Choroid plexus epithelial cell (primary cell): ENCODE measurements at regions not wholly inside any gene's neighbourhood (a gene's known extent, or its start where the extent isn't known, plus 50 kb on each side); places are given as distances from the start of the nearest gene placed in this dataset.

Source experiments
- DNase-seq: peaks from one replicate; pipeline ENCODE4 v3.0.0-alpha.2; 2010; ENCODE audit warnings: low read depth
- H3K4me3 ChIP-seq: 2 replicates; pipeline ENCODE4 v1.5.1; 2011; ENCODE audit warnings: low read depth, mild to moderate bottlenecking, control low read depth, low read length, moderate library complexity
- CTCF ChIP-seq: conservative IDR thresholded peaks from 2 replicates; pipeline ENCODE4 v1.5.1; 2011; ENCODE audit warnings: low read depth, mild to moderate bottlenecking, control low read depth, inconsistent platforms, low read length, moderate library complexity

GRCh38 chr3:188066141-188066540 lies 87.8 kb upstream of the LPP start:
- H3K4me3 ChIP-seq = no peak overlapping the region
- no peak for DNase-seq
- no peak for TF ChIP-seq CTCF

DNA sequence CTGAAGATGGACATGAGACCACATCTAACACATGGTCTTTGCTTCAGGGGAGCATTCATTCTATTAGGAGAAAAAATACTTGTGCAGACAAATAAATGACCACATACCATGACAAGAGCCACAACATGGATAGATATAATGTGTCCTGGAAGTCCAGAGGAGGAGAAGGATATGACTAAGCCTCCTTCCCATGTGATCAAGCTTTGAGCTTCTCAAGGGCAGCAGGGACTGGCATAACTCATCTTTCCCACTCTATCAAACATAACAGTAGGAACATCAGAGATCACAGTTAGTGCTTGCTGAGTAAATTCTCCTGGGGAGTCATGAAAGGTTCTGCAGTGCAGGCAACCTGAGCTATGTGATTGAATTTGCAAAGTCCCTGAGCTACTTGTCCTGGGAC lies 86.0 kb upstream of the LPP start:
- no peak overlapping the region for H3K4me3 ChIP-seq
- peak; percentile 59 for DNase-seq
- no peak for TF ChIP-seq CTCF

GRCh38 chr3:188068342-188068741 lies 85.6 kb upstream of the LPP start:
- no peak overlapping the region for H3K4me3 ChIP-seq
- TF ChIP-seq CTCF = no peak
- DNase-seq = no peak

- H3K4me3 ChIP-seq = no peak overlapping the region
- no peak for DNase-seq
- TF ChIP-seq CTCF = no peak
Observed at GRCh38 chr3:188071636-188072035, 82.3 kb upstream of the LPP start.

DNA sequence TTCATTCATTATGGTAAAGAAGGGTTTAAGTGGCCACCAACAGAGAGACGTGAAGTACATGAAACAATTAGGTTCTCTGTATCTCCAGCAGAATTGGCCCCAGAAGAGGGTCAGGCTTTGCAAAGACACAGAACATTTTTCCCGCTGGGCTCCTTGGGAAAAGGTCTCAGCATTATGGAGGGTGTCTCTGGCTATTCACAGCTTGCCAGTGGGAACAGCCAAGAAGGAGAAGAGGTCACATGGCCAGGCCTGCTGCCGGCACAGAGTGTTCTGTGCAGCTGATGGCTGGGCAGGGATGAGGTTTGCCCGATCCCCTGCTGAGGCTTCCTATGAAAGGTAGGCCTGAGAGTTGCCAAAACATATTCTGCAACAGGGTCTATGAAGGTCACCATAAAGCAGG lies 77.8 kb upstream of the LPP start:
- DNase-seq = peak; percentile 24
- no peak overlapping the region for H3K4me3 ChIP-seq
- TF ChIP-seq CTCF = no peak

DNA sequence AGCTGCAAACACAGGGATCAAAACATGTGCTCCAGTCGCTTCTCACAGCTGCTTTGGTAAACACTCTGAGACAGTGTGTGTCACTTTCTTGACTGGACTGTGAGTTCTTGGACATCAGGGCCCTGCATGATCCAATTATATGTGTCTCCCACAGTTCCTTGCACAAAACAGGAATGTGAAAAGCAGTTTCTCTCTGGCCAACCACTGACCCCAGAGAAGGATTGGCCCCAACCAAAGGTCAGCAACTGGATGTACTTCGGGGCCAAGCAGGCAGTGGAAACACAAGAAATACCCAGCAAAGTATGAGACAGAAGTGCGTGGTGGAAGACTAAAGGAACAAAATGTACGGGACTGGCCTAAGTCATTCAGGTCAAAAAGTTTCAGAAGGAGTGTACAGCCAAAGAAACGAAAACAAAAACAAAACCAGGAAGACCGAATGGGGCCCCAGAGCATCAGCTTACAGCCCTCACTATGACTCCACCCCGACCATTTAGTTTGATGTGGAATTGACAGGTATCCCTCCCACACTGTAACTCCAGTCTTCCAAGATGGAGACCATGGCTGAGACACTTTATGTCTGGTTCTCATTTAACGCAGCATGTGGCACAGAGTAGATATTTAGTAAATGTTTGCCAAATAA lies 76.7 kb upstream of the LPP start:
- peak; percentile 80 for DNase-seq
- no peak for TF ChIP-seq CTCF
- H3K4me3 ChIP-seq = no peak overlapping the region

GRCh38 chr3:188080091-188080490 lies 73.9 kb upstream of the LPP start:
- no peak for TF ChIP-seq CTCF
- DNase-seq = no peak
- H3K4me3 ChIP-seq = no peak overlapping the region
